GM18499 (cell line): ENCODE measurements at regions not wholly inside any gene's neighbourhood (a gene's known extent, or its start where the extent isn't known, plus 50 kb on each side); places are given as distances from the start of the nearest gene placed in this dataset.
"Not testable (repeated sequence)": the region's sequence is repeated elsewhere in the genome, so short reads cannot be mapped to it uniquely, and the experiment has no call there.

Source experiments
- ATAC-seq: cut with Tn5 transposase; IDR thresholded peaks from one replicate; pipeline ENCODE4 v1.9.1; 2021; ENCODE audit warnings: moderate number of reproducible peaks; ENCODE audit not compliant: insufficient read depth, unreplicated experiment

GRCh38 chrX:106220177-106220576 lies 52.1 kb downstream of the PWWP3B start:
- no peak for ATAC-seq

GRCh38 chrX:106243376-106243775 lies 75.3 kb downstream of the PWWP3B start:
- ATAC-seq = no peak

GRCh38 chrX:106246511-106246910 lies 78.4 kb downstream of the PWWP3B start:
- ATAC-seq = no peak

GRCh38 chrX:106247162-106247561 lies 79.1 kb downstream of the PWWP3B start:
- ATAC-seq = no peak

GRCh38 chrX:106249706-106250379 lies 81.7 kb downstream of the PWWP3B start:
- no peak for ATAC-seq

GRCh38 chrX:106263817-106264216 lies 95.7 kb downstream of the PWWP3B start:
- no peak for ATAC-seq

GRCh38 chrX:106273947-106274587 lies 106.0 kb downstream of the PWWP3B start:
- not testable (repeated sequence) for ATAC-seq

- ATAC-seq = not testable (repeated sequence)
Measured at GRCh38 chrX:106275172-106275571, 107.1 kb downstream of the PWWP3B start.

- ATAC-seq = no peak
Measured at GRCh38 chrX:106278951-106279350, 110.8 kb downstream of the PWWP3B start.

- ATAC-seq = no peak
Measured at GRCh38 chrX:106281383-106281782, 113.3 kb downstream of the PWWP3B start.

GRCh38 chrX:106283841-106284240 lies 115.7 kb downstream of the PWWP3B start:
- no peak for ATAC-seq

GRCh38 chrX:106284431-106285025 lies 116.4 kb downstream of the PWWP3B start:
- ATAC-seq = no peak

- no peak for ATAC-seq
Measured at GRCh38 chrX:106286053-106286650, 118.0 kb downstream of the PWWP3B start.

GRCh38 chrX:106290778-106291177 lies 122.7 kb downstream of the PWWP3B start:
- ATAC-seq = not testable (repeated sequence)

- not testable (repeated sequence) for ATAC-seq
Measured at GRCh38 chrX:106291779-106292390, 123.8 kb downstream of the PWWP3B start.

- no peak for ATAC-seq
Measured at GRCh38 chrX:106300239-106300638, 132.1 kb downstream of the PWWP3B start.

GRCh38 chrX:106300656-106301055 lies 132.6 kb downstream of the PWWP3B start:
- no peak for ATAC-seq

- ATAC-seq = no peak
Measured at GRCh38 chrX:106302304-106302703, 134.2 kb downstream of the PWWP3B start.

- no peak for ATAC-seq
Measured at GRCh38 chrX:106306391-106306947, 138.4 kb downstream of the PWWP3B start.

GRCh38 chrX:106323357-106323756 lies 155.3 kb downstream of the PWWP3B start:
- no peak for ATAC-seq
